HG03460 (cell line): ENCODE measurements at regions not wholly inside any gene's neighbourhood (a gene's known extent, or its start where the extent isn't known, plus 50 kb on each side); places are given as distances from the start of the nearest gene placed in this dataset.
"Not testable (repeated sequence)": the region's sequence is repeated elsewhere in the genome, so short reads cannot be mapped to it uniquely, and the experiment has no call there.

Experiments
- ATAC-seq: cut with Tn5 transposase; IDR thresholded peaks from one replicate; pipeline ENCODE4 v1.9.1; 2021; ENCODE audit not compliant: unreplicated experiment

DNA sequence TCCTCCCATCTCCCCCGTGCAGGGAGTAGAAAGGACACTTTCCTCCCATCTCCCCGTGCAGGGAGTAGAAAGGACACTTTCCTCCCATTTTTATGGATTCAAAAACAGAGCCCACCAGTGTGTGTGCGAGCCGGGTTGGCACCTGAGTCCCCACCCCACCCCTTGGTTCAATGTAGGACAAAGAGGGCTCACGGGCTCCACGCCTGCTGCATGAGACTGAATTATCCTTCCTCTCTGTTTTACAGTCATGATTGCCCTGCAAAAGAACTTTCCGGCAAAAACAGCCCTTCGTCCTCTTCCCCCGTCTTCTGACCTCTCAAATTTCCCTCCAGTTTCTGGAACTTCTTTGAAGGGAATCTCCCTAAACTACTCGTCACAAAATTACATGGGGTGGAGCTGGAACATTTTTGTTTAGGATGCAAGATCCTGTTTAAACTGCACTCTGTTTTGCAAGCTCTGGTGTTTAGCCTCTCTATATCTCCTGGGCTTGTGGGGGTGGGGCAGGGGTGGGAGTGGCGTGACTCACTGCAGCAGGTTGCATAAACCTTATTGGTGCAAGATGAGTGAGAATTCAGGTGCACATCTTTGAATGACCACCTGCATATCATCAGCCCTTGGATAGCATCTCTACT, 99.8 kb downstream of the PSMG1 start:
- no peak for ATAC-seq

GRCh38 chr21:39082656-39083376, 100.4 kb downstream of the PSMG1 start:
- no peak for ATAC-seq

- no peak for ATAC-seq
Observed at GRCh38 chr21:39080366-39080765, 102.9 kb downstream of the PSMG1 start.

GRCh38 chr21:39079617-39080016, 103.6 kb downstream of the PSMG1 start:
- no peak for ATAC-seq

GRCh38 chr21:39078322-39079065, 104.8 kb downstream of the PSMG1 start:
- ATAC-seq = no peak

GRCh38 chr21:39077876-39078275, 105.4 kb downstream of the PSMG1 start:
- ATAC-seq = no peak

GRCh38 chr21:39074508-39074907, 108.7 kb downstream of the PSMG1 start:
- ATAC-seq = no peak

DNA sequence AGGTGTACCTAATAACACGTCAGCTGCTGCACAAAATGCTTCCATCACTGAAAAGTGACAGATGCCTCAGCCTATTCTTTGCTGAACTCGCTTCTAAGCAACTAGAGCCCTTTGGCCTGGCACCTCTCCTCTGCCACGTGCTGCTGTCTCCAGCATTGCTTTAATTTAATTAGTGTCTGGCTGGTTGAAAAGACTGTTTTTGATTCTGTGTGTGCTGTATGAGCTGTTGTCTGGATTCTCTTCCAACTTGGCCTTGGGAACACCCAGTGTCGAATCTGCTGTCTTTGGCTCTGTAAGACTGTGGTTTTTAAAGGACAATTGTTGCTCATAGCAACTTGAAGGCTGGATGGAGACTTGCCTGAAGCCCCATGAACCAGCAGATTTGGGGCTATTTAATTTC, 109.5 kb downstream of the PSMG1 start:
- ATAC-seq = no peak

- ATAC-seq = no peak
Observed at GRCh38 chr21:39073063-39073462, 110.2 kb downstream of the PSMG1 start.

GRCh38 chr21:39072468-39072867, 110.8 kb downstream of the PSMG1 start:
- no peak for ATAC-seq

- no peak for ATAC-seq
Observed at GRCh38 chr21:39071623-39072214, 111.5 kb downstream of the PSMG1 start.

DNA sequence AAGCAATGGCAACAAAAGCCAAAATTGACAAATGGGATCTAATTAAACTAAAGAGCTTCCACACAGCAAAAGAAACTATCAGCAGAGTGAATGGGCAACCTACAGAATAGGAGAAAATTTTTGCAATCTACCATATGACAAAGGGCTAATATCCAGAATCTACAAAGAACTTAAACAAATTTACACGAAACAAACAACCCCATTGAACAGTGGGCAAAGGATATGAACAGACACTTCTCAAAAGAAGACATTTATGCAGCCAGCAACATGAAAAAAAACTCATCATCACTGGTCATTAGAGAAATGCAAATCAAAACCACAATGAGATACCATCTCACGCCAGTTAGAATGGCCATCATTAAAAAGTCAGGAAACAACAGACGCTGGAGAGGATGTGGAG, 113.4 kb downstream of the PSMG1 start:
- ATAC-seq = not testable (repeated sequence)

GRCh38 chr21:39066829-39067780, 116.1 kb downstream of the PSMG1 start:
- no peak for ATAC-seq

DNA sequence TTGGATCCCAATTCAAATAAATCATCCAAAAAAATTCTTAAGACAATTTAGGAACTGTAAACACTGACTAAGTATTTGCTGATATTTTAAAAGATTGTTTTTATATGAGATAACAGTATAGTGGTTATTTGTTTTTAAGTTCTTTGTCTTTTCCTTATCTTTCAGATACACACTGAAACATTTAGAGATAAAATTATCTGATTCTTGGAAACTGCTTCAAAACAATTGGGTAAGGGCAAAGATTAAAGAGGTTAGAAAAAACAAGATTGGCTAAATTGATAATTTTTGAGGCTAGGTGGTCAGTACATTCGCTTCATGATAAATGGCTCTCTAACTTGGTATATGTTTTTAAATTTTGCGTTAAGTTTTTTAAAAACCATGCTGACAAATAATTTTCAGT, 117.3 kb downstream of the PSMG1 start:
- ATAC-seq = no peak

GRCh38 chr21:39064325-39065012, 118.8 kb downstream of the PSMG1 start:
- ATAC-seq = no peak

GRCh38 chr21:39063517-39063916, 119.7 kb downstream of the PSMG1 start:
- ATAC-seq = no peak

- ATAC-seq = no peak
Observed at GRCh38 chr21:39062196-39062595, 121.1 kb downstream of the PSMG1 start.

- ATAC-seq = no peak
Observed at GRCh38 chr21:39061766-39062165, 121.5 kb downstream of the PSMG1 start.

- no peak for ATAC-seq
Observed at GRCh38 chr21:39060485-39061083, 122.7 kb downstream of the PSMG1 start.

DNA sequence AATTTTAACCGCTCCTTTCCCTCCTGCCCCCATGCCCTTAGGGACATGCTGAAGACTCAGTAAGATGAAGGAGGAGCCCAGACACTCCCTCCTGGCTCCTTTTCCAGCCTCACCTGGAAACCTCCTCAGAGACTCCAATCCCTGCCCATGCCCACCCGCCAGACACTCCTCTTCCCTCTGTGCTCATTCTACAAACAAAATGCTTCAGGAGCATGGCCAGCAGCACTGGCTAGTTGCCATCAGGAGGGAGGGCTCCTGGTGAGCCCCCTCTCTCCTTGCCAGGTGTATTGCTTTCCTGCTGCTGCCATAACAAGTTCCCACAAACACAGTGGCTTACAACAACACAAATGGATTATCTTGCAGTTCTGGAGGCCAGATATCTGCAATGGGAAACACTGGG, 126.1 kb downstream of the PSMG1 start:
- no peak for ATAC-seq
